CD4-positive, CD25-positive, alpha-beta regulatory T cell (primary cell): ENCODE measurements at regions not wholly inside any gene's neighbourhood (a gene's known extent, or its start where the extent isn't known, plus 50 kb on each side); places are given as distances from the start of the nearest gene placed in this dataset.

ENCODE experiments used
- ATAC-seq, 2 donors: fragments of 150-1000 bp; cut with Tn5 transposase; one replicate each; pipeline ENCODE4 v1.10.0; 2021; ENCODE audit warnings: low read depth in 2 of 2, moderate number of reproducible peaks in 2 of 2, moderate library complexity in 1 of 2
- DNase-seq, 3 donors: peaks; one replicate each; pipeline versions ENCODE4 v3.0.0 to v3.0.0-alpha.2; 2012 to 2022; ENCODE audit warnings: mixed read lengths in 1 of 3
- H3K27ac ChIP-seq: one replicate; pipeline ENCODE4 v1.7.0; 2013; ENCODE audit warnings: mild to moderate bottlenecking, low read length; ENCODE audit not compliant: insufficient read depth, poor library complexity, severe bottlenecking
- H3K27me3 ChIP-seq: one replicate; pipeline ENCODE4 v1.7.0; 2013; ENCODE audit warnings: low read length; ENCODE audit not compliant: control insufficient read depth, insufficient read depth
- H3K36me3 ChIP-seq: one replicate; pipeline ENCODE4 v1.7.0; 2013; ENCODE audit warnings: mild to moderate bottlenecking, low read length, moderate library complexity; ENCODE audit not compliant: control insufficient read depth, insufficient read depth
- H3K4me1 ChIP-seq: 2 replicates; pipeline ENCODE4 v1.7.0; 2013; ENCODE audit warnings: mild to moderate bottlenecking, low read length; ENCODE audit not compliant: insufficient read depth, control insufficient read depth, poor library complexity, severe bottlenecking
- H3K4me3 ChIP-seq: one replicate; pipeline ENCODE4 v1.7.0; 2013; ENCODE audit warnings: low read depth, mild to moderate bottlenecking, low read length, moderate library complexity
- H3K9me3 ChIP-seq, 2 experiments: 1 replicate in 1 of 2; 2 replicates in 1 of 2; pipeline ENCODE4 v1.7.0; 2013; ENCODE audit warnings: low read length in 2 of 2, mild to moderate bottlenecking in 1 of 2, moderate library complexity in 1 of 2; ENCODE audit not compliant: control insufficient read depth in 2 of 2
- H3K27ac Mint-ChIP-seq, 3 donors: one replicate each; pipeline ENCODE4 v1.8.0; 2020 to 2022; ENCODE audit warnings: mild to moderate bottlenecking in 3 of 3, mixed read lengths in 3 of 3, moderate library complexity in 2 of 3
- H3K27me3 Mint-ChIP-seq: one replicate; pipeline ENCODE4 v1.8.0; 2022; ENCODE audit warnings: mild to moderate bottlenecking, mixed read lengths
- H3K36me3 Mint-ChIP-seq: one replicate; pipeline ENCODE4 v1.8.0; 2020; ENCODE audit warnings: mixed read lengths
- H3K4me1 Mint-ChIP-seq, 4 donors: one replicate each; pipeline ENCODE4 v1.8.0; 2020 to 2022; ENCODE audit warnings: mixed read lengths in 4 of 4, mild to moderate bottlenecking in 1 of 4
- H3K4me3 Mint-ChIP-seq, 4 donors: one replicate each; pipeline ENCODE4 v1.8.0; 2020 to 2022; ENCODE audit warnings: mild to moderate bottlenecking in 4 of 4, mixed read lengths in 4 of 4, moderate library complexity in 3 of 4
- H3K9me3 Mint-ChIP-seq, 7 donors: one replicate each; pipeline ENCODE4 v1.8.0; 2020 to 2022; ENCODE audit warnings: mixed read lengths in 7 of 7, mild to moderate bottlenecking in 3 of 7, moderate library complexity in 2 of 7

- peaks cover 0 to 15% (median 2%) of the 10 kb centered on the region in 7 donors for H3K9me3 Mint-ChIP-seq
- no peak overlapping the region for H3K4me3 ChIP-seq
- no peak for ATAC-seq
- H3K36me3 ChIP-seq = no peaks in the 10 kb centered on the region
- H3K36me3 Mint-ChIP-seq = no peaks in the 10 kb centered on the region
- no peaks in the 10 kb centered on the region for H3K4me1 ChIP-seq
- no peak for DNase-seq
- H3K27ac ChIP-seq = no peak overlapping the region
- no peaks in the 10 kb centered on the region for H3K4me1 Mint-ChIP-seq
- no peaks in the 10 kb centered on the region for H3K27me3 Mint-ChIP-seq
- H3K4me3 Mint-ChIP-seq = no peak overlapping the region
- H3K9me3 ChIP-seq = no peaks in the 10 kb centered on the region
- no peaks in the 10 kb centered on the region for H3K27me3 ChIP-seq
- H3K27ac Mint-ChIP-seq = no peak overlapping the region
Measured at GRCh38 chr2:146119586-146119985, 1599.7 kb upstream of the ZEB2 start.

GRCh38 chr2:146108993-146109392 is 1589.1 kb upstream of the ZEB2 start:
- Mint-ChIP-seq H3K27ac (no peak overlapping the region), H3K36me3 (no peaks in the 10 kb centered on the region), H3K4me1 (no peaks in the 10 kb centered on the region), H3K27me3 (no peaks in the 10 kb centered on the region), H3K4me3 (no peak overlapping the region), H3K9me3 (peaks cover 0 to 6% (median 0%) of the 10 kb centered on the region in 7 donors)
- no peak overlapping the region for H3K27ac ChIP-seq
- no peak overlapping the region for H3K4me3 ChIP-seq
- no peaks in the 10 kb centered on the region for H3K27me3 ChIP-seq
- H3K4me1 ChIP-seq = no peaks in the 10 kb centered on the region
- DNase-seq (no peak), ATAC-seq (no peak)
- peaks cover 0 to 3% of the 10 kb centered on the region in 2 experiments for H3K9me3 ChIP-seq
- no peaks in the 10 kb centered on the region for H3K36me3 ChIP-seq

- Mint-ChIP-seq H3K4me3 (no peak overlapping the region), H3K36me3 (no peaks in the 10 kb centered on the region), H3K27ac (no peak overlapping the region), H3K27me3 (no peaks in the 10 kb centered on the region), H3K4me1 (no peaks in the 10 kb centered on the region), H3K9me3 (peaks cover 4 to 34% (median 13%) of the 10 kb centered on the region in 7 donors)
- Histone ChIP-seq H3K27ac (no peak overlapping the region), H3K27me3 (no peaks in the 10 kb centered on the region), H3K4me1 (no peaks in the 10 kb centered on the region), H3K4me3 (no peak overlapping the region), H3K9me3 (peaks cover 0 to 18% of the 10 kb centered on the region in 2 experiments), H3K36me3 (no peaks in the 10 kb centered on the region)
- ATAC-seq = no peak
- DNase-seq = no peak
Measured at GRCh38 chr2:146094185-146094584, 1574.3 kb upstream of the ZEB2 start.

- H3K27ac ChIP-seq = no peak overlapping the region
- no peak overlapping the region for H3K4me3 ChIP-seq
- ATAC-seq (no peak), DNase-seq (no peak)
- Mint-ChIP-seq H3K4me3 (no peak overlapping the region), H3K4me1 (no peaks in the 10 kb centered on the region), H3K27ac (no peak overlapping the region), H3K36me3 (no peaks in the 10 kb centered on the region), H3K27me3 (no peaks in the 10 kb centered on the region), H3K9me3 (peaks cover 2 to 32% (median 6%) of the 10 kb centered on the region in 7 donors)
- no peaks in the 10 kb centered on the region for H3K9me3 ChIP-seq
- H3K4me1 ChIP-seq = no peaks in the 10 kb centered on the region
- no peaks in the 10 kb centered on the region for H3K27me3 ChIP-seq
- no peaks in the 10 kb centered on the region for H3K36me3 ChIP-seq
Measured at GRCh38 chr2:146081459-146081858, 1561.5 kb upstream of the ZEB2 start.

GRCh38 chr2:146080925-146081324 is 1561.0 kb upstream of the ZEB2 start:
- Mint-ChIP-seq H3K9me3 (peaks cover 4 to 28% (median 6%) of the 10 kb centered on the region in 7 donors), H3K36me3 (no peaks in the 10 kb centered on the region), H3K27ac (no peak overlapping the region), H3K27me3 (no peaks in the 10 kb centered on the region), H3K4me1 (no peaks in the 10 kb centered on the region), H3K4me3 (no peak overlapping the region)
- no peak overlapping the region for H3K27ac ChIP-seq
- DNase-seq (no peak), ATAC-seq (no peak)
- H3K4me3 ChIP-seq = no peak overlapping the region
- H3K4me1 ChIP-seq = no peaks in the 10 kb centered on the region
- no peaks in the 10 kb centered on the region for H3K27me3 ChIP-seq
- H3K36me3 ChIP-seq = no peaks in the 10 kb centered on the region
- no peaks in the 10 kb centered on the region for H3K9me3 ChIP-seq

- Histone ChIP-seq H3K9me3 (no peaks in the 10 kb centered on the region), H3K4me1 (no peaks in the 10 kb centered on the region), H3K4me3 (no peak overlapping the region), H3K27me3 (no peaks in the 10 kb centered on the region), H3K27ac (no peak overlapping the region), H3K36me3 (no peaks in the 10 kb centered on the region)
- DNase-seq (no peak), ATAC-seq (no peak)
- H3K27ac Mint-ChIP-seq = no peak overlapping the region
- no peak overlapping the region for H3K4me3 Mint-ChIP-seq
- H3K36me3 Mint-ChIP-seq = no peaks in the 10 kb centered on the region
- H3K4me1 Mint-ChIP-seq = no peaks in the 10 kb centered on the region
- no peaks in the 10 kb centered on the region for H3K27me3 Mint-ChIP-seq
- H3K9me3 Mint-ChIP-seq = peaks cover 0 to 19% (median 4%) of the 10 kb centered on the region in 7 donors
Measured at GRCh38 chr2:146079216-146079615, 1559.3 kb upstream of the ZEB2 start.

GRCh38 chr2:146077156-146077555 is 1557.2 kb upstream of the ZEB2 start:
- Histone ChIP-seq H3K4me3 (no peak overlapping the region), H3K27me3 (no peaks in the 10 kb centered on the region), H3K36me3 (no peaks in the 10 kb centered on the region), H3K4me1 (no peaks in the 10 kb centered on the region), H3K27ac (no peak overlapping the region), H3K9me3 (no peaks in the 10 kb centered on the region)
- Mint-ChIP-seq H3K27ac (no peak overlapping the region), H3K9me3 (peaks cover 0 to 18% (median 4%) of the 10 kb centered on the region in 7 donors), H3K4me3 (no peak overlapping the region), H3K4me1 (no peaks in the 10 kb centered on the region), H3K36me3 (no peaks in the 10 kb centered on the region), H3K27me3 (no peaks in the 10 kb centered on the region)
- ATAC-seq (no peak), DNase-seq (no peak)

- Histone ChIP-seq H3K27ac (no peak overlapping the region), H3K4me3 (no peak overlapping the region), H3K9me3 (peaks cover 0 to 2% of the 10 kb centered on the region in 2 experiments), H3K4me1 (no peaks in the 10 kb centered on the region), H3K27me3 (no peaks in the 10 kb centered on the region), H3K36me3 (no peaks in the 10 kb centered on the region)
- ATAC-seq (no peak), DNase-seq (no peak)
- Mint-ChIP-seq H3K9me3 (peaks cover 0 to 32% (median 7%) of the 10 kb centered on the region in 7 donors), H3K27ac (no peak overlapping the region), H3K27me3 (no peaks in the 10 kb centered on the region), H3K4me3 (no peak overlapping the region), H3K36me3 (no peaks in the 10 kb centered on the region), H3K4me1 (no peaks in the 10 kb centered on the region)
Measured at GRCh38 chr2:146068051-146068450, 1548.1 kb upstream of the ZEB2 start.
